GM06990 (cell line): ENCODE measurements at regions not wholly inside any gene's neighbourhood (a gene's known extent, or its start where the extent isn't known, plus 50 kb on each side); places are given as distances from the start of the nearest gene placed in this dataset.
"Not testable (repeated sequence)": the region's sequence is repeated elsewhere in the genome, so short reads cannot be mapped to it uniquely, and the experiment has no call there.

Experiments
- DNase-seq: peaks from one replicate; pipeline ENCODE4 v3.0.0-alpha.2; 2011; ENCODE audit not compliant: insufficient read length; ENCODE audit errors: extremely low read depth
- H3K27me3 ChIP-seq: replicated peaks from 2 replicates; pipeline ENCODE4 v1.6.0; 2011; ENCODE audit warnings: low read length; ENCODE audit not compliant: control insufficient read depth, insufficient read depth
- H3K36me3 ChIP-seq: 2 replicates; pipeline ENCODE4 v1.5.1; 2011; ENCODE audit warnings: low read length; ENCODE audit not compliant: control insufficient read depth, insufficient read depth
- H3K4me3 ChIP-seq: replicated peaks from 2 replicates; pipeline ENCODE4 v1.5.1; 2011; ENCODE audit warnings: low read depth, mild to moderate bottlenecking, control low read depth, low read length
- CTCF ChIP-seq: IDR thresholded peaks from 2 replicates; pipeline ENCODE4 v1.5.1; 2011; ENCODE audit warnings: low read length, control low read depth, mild to moderate bottlenecking, inconsistent platforms; ENCODE audit not compliant: insufficient read depth, poor library complexity, severe bottlenecking

DNA sequence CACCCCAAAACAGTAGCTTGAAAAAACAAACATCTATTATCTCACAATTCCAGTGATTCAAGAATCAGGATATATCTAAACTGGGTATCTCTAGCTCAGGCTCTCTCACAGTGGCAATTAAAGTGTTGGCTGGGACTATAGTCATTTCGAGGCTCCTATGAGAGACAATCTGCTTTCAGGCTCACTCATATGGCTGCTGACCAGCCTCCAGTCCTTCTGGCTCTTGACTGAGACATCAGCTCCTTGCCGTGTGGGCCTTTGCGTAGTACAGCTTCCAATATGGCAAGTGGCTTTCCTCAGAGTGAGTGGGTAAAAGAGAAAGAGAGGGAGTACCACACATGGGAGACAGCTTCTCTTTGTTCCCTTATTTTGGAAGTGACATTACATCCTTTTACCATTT, 327.2 kb downstream of the CENPW start:
- no peaks in the 10 kb centered on the region for H3K27me3 ChIP-seq
- DNase-seq, result no peak
- TF ChIP-seq CTCF, result no peak
- no peak overlapping the region for H3K4me3 ChIP-seq
- H3K36me3 ChIP-seq, result no peaks in the 10 kb centered on the region

- DNase-seq, result no peak
- no peak for TF ChIP-seq CTCF
- no peaks in the 10 kb centered on the region for H3K27me3 ChIP-seq
- H3K4me3 ChIP-seq, result no peak overlapping the region
- H3K36me3 ChIP-seq, result no peaks in the 10 kb centered on the region
Measured at GRCh38 chr6:126667728-126668127, 327.8 kb downstream of the CENPW start.

DNA sequence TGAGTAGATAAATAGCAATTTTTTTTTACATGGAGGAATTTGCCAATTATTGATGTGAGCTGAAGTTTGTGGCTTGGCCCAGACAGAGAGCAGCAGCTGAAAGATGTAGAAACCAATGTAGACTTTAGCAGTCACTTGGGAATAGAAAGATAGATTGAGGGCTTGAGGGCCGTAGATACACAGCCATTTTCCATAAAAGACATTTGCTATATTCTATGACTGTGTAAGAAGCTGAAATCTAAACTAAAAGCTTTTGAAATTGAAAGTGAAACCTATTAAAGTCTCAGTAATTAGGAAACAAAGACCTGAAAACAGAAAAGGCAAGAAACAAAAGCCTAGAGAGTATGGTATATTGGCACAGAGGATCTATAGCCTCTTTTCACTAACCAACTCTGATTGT, 332.7 kb downstream of the CENPW start:
- Histone ChIP-seq H3K27me3 (no peaks in the 10 kb centered on the region), H3K4me3 (no peak overlapping the region), H3K36me3 (no peaks in the 10 kb centered on the region)
- DNase-seq, result peak; percentile 28
- no peak for TF ChIP-seq CTCF

GRCh38 chr6:126673749-126674148, 333.8 kb downstream of the CENPW start:
- H3K27me3 ChIP-seq, H3K36me3 ChIP-seq, DNase-seq, H3K4me3 ChIP-seq: not testable (repeated sequence)

- TF ChIP-seq CTCF, result no peak
- no peak for DNase-seq
- Histone ChIP-seq H3K36me3 (no peaks in the 10 kb centered on the region), H3K27me3 (no peaks in the 10 kb centered on the region), H3K4me3 (no peak overlapping the region)
Measured at GRCh38 chr6:126682440-126682839, 342.5 kb downstream of the CENPW start.

GRCh38 chr6:126685182-126685581, 345.3 kb downstream of the CENPW start:
- no peak for DNase-seq
- no peaks in the 10 kb centered on the region for H3K36me3 ChIP-seq
- TF ChIP-seq CTCF, result no peak
- H3K27me3 ChIP-seq, result no peaks in the 10 kb centered on the region
- no peak overlapping the region for H3K4me3 ChIP-seq
